RWPE1 (cell line): ENCODE measurements at regions not wholly inside any gene's neighbourhood (a gene's known extent, or its start where the extent isn't known, plus 50 kb on each side); places are given as distances from the start of the nearest gene placed in this dataset.

Experiments used
- CTCF ChIA-PET: fragments of 350-600 bp; sonication (Branson Sonifier 250); formaldehyde crosslinking; extraction: SDS; loops from one replicate; lab custom pipeline; 2021; lab: Yijun Ruan, JAX
- POLR2A ChIA-PET: fragments of 400-600 bp; formaldehyde crosslinking; extraction: SDS; loops from one replicate; lab custom pipeline; 2020; ENCODE audit warnings: antibody characterized with exemption; ENCODE audit not compliant: low non-redundant PET; lab: Yijun Ruan, JAX
- DNase-seq: peaks from one replicate; pipeline ENCODE4 v3.0.0; 2012; ENCODE audit warnings: low spot score
- H3K27ac ChIP-seq: fragments of 450-650 bp; 2 replicates; pipeline ENCODE4 v1.5.1; 2017
- TF ChIP-seq, protein P1 (sequence below): fragments of 450-650 bp; conservative IDR thresholded peaks from 2 replicates; pipeline ENCODE4 v1.5.1; 2017; ENCODE audit warnings: low read depth, mild to moderate bottlenecking

DNA sequence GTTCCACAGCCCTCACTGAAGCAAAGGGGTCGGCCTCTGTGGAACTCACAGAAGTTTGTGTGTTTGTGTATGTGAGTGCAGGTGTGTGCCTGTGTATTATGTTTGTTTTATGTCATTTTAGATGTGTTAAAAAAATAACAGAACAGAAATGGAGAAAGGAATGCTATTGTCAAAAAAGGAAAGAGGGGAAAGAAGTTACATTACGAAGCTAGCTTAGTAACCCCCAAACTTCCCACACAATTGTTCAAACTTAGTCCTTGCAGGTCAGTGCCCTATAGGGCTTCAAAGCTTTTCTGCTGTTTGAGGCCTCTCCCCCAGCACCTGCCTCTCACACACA, 1505.6 kb upstream of the SLC10A2 start:
- ChIA-PET POLR2A (no interaction called here), CTCF (interaction anchor here (0.6 to 1.5 kb wide), 13 partner anchors 10 to 1964 kb away, joined by 3 to 8 read pairs (median 3); partner anchors contain the start of gene EFNB2)
- H3K27ac ChIP-seq: no peak overlapping the region
- no peak for DNase-seq
- TF ChIP-seq, protein P1, sequence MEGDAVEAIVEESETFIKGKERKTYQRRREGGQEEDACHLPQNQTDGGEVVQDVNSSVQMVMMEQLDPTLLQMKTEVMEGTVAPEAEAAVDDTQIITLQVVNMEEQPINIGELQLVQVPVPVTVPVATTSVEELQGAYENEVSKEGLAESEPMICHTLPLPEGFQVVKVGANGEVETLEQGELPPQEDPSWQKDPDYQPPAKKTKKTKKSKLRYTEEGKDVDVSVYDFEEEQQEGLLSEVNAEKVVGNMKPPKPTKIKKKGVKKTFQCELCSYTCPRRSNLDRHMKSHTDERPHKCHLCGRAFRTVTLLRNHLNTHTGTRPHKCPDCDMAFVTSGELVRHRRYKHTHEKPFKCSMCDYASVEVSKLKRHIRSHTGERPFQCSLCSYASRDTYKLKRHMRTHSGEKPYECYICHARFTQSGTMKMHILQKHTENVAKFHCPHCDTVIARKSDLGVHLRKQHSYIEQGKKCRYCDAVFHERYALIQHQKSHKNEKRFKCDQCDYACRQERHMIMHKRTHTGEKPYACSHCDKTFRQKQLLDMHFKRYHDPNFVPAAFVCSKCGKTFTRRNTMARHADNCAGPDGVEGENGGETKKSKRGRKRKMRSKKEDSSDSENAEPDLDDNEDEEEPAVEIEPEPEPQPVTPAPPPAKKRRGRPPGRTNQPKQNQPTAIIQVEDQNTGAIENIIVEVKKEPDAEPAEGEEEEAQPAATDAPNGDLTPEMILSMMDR: peak; percentile 45; the same call in 1 of the 2 replicates

DNA sequence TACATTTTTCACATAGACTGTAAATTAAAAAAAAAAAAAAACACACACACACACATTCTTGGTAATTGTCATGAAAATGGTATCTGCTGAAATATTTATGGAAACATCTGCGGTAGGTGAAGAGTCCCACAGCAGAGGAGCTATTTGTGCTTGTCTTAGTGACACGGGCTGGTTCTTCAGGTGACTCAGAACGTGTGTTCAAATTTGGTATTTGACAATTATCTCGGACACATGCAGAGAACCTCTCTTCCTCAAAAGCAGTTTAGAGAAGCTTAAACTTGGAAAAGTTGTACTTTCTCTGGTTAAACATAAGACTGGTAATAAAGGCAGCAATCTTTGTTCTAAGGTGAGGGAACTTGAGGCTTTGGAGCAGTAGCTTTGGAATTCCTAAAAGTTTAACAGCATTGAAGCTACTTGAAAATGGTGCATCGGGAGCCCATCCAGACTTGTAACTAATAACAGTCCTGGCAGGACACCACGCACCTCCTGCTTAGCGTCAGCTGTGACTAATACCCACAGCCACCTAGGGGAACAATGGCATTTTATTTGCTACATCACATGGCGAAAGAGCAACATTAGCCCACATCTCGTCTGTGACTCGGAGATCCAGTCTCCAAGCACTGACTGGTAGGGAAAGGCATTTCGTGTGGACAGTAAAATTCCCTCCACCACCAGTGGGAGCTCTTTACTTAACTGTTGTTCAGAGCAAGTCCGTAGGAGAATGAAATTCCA, 1505.1 kb upstream of the SLC10A2 start:
- CTCF ChIA-PET: interaction anchor here (0.6 to 1.5 kb wide), 14 partner anchors 10 to 1999 kb away, joined by 3 to 8 read pairs (median 3); partner anchors contain the start of gene EFNB2
- DNase-seq: peak; percentile 62

DNA sequence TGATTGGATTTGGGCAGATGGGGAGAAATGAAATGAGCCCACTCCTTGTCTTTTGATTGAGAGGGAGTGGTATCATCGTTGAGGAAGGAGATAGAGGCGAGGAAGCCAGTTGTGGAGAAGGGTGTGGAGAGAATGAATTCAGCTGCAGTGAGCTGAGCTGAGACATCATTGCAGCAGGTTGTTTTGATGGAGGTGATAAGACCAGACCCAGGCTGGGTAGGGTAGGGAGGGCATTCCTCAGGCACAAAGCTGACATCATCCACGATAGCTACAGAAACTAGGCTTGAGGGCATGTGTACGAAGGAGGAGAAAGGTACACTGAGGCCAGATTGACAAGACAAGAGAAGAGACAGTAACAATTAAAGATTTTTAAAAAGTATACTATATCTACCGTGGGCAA, 1500.9 kb upstream of the SLC10A2 start:
- TF ChIP-seq, protein P1: no peak
- CTCF ChIA-PET: interaction anchor here (0.6 to 0.7 kb wide), 2 partner anchors 146 to 263 kb away, joined by 4 read pairs; no protein-coding TSS in a partner anchor
- POLR2A ChIA-PET: no interaction called here
- H3K27ac ChIP-seq: no peak overlapping the region
- no peak for DNase-seq

More for the DNA sequence above, 1505.1 kb upstream of the SLC10A2 start:
- POLR2A ChIA-PET: no interaction called here
- no peak overlapping the region for H3K27ac ChIP-seq
- TF ChIP-seq, protein P1: peak; percentile 79

DNA sequence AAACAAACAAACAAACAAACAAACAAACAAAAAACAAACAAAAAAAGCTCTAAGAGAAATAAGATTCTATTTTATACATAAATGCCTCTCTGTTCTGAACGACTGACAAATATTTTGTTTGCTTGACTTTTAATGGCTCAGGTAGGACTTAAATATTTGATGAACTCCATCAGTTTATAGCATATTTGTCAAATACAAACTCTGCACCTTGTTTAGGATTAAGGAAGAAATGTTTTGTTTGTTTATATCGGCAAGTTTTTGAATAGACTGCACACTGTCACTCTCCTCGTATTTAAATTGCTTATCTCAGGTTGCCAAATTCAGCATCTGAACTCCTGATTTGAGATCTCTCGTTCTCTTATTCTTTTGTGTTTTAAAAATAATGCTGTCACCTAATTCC, 1499.7 kb upstream of the SLC10A2 start:
- CTCF ChIA-PET: no interaction called here
- no peak for DNase-seq
- no peak overlapping the region for H3K27ac ChIP-seq
- TF ChIP-seq, protein P1: no peak
- POLR2A ChIA-PET: no interaction called here

DNA sequence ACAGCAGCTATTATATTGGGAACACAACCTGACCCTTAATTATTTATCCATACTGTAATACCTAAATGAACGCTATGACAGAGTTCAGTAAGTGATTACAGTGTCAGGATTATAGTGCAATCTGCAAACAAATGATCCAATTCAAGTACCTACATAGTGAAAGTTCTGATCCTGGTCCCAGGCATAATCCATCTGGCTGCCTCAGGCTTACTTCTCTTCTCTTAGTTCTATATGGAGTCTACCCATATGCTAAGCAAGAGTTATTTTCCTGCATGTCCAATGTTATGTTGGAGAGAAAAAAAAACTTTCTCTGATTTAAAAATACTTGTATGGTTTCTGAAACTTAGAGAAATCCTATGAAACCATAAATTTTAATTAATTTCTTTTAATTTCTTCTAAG, 1487.7 kb upstream of the SLC10A2 start:
- H3K27ac ChIP-seq: no peak overlapping the region
- no peak for DNase-seq
- ChIA-PET POLR2A (no interaction called here), CTCF (no interaction called here)
- TF ChIP-seq, protein P1: no peak

DNA sequence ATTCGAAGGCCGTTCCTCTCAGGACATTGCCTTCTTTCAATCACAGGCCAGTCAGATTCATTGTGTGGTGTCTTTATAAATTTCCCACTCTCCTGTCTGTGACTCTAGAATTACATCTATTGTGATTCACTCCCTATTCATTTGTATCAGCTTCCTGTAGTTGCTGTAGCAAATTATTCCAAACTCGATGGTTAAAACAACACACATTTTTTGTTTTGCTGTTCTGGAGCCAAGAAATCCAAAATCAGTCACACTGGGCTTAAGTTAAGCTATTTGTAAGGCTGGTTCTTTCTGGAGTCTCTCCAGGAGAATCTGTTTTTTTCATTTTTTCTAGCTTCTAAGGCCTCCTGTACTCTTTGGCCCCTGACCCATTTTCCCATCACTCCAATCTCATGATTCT, 1487.0 kb upstream of the SLC10A2 start:
- TF ChIP-seq, protein P1: no peak
- CTCF ChIA-PET: no interaction called here

More for the DNA sequence above, 1487.0 kb upstream of the SLC10A2 start:
- no peak for DNase-seq
- POLR2A ChIA-PET: no interaction called here
- H3K27ac ChIP-seq: no peak overlapping the region
